Keratinocyte (primary cell): ENCODE measurements at regions not wholly inside any gene's neighbourhood (a gene's known extent, or its start where the extent isn't known, plus 50 kb on each side); places are given as distances from the start of the nearest gene placed in this dataset.

ENCODE experiments used
- EZH2 ChIP-seq: IDR thresholded peaks from one replicate; pipeline ENCODE4 v1.6.1; 2012; ENCODE audit warnings: inconsistent platforms, mild to moderate bottlenecking, low read length, moderate library complexity
- TF ChIP-seq, protein P1 (sequence below), 3 experiments: IDR thresholded peaks in 1 of 3; conservative IDR thresholded peaks in 1 of 3; optimal IDR thresholded peaks in 1 of 3; 2 replicates in 2 of 3; 3 replicates in 1 of 3; pipeline versions ENCODE3 to v1.5.1; 2011; ENCODE audit warnings: low read length in 3 of 3, mild to moderate bottlenecking in 3 of 3, moderate library complexity in 2 of 3, control low read depth in 1 of 3, inconsistent platforms in 1 of 3; ENCODE audit not compliant: insufficient read depth in 2 of 3; ENCODE audit errors: extremely low read depth in 1 of 3

DNA sequence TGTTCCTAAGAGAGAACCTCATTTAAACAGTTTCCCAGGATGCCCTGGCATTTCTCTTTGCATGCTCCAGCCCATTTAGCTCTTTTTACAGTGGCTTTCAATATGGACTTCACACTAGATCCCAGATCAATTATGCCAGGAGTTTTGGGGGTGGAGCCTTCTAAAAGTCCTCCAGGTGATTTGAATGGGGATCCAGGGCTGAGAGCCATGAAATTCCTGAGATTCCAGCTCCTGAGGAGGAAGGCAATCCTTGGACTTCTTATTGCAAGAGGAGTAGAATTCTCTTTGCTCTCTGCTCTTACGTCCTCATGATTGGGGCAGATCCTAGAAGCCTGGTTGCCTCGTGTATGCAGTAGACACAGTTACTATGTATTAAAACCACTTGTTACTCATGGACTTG lies 184.2 kb downstream of the DHX35 start:
- TF ChIP-seq, protein P1, sequence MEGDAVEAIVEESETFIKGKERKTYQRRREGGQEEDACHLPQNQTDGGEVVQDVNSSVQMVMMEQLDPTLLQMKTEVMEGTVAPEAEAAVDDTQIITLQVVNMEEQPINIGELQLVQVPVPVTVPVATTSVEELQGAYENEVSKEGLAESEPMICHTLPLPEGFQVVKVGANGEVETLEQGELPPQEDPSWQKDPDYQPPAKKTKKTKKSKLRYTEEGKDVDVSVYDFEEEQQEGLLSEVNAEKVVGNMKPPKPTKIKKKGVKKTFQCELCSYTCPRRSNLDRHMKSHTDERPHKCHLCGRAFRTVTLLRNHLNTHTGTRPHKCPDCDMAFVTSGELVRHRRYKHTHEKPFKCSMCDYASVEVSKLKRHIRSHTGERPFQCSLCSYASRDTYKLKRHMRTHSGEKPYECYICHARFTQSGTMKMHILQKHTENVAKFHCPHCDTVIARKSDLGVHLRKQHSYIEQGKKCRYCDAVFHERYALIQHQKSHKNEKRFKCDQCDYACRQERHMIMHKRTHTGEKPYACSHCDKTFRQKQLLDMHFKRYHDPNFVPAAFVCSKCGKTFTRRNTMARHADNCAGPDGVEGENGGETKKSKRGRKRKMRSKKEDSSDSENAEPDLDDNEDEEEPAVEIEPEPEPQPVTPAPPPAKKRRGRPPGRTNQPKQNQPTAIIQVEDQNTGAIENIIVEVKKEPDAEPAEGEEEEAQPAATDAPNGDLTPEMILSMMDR (optimal IDR thresholded peaks at IDR 0.05 in 1 of 3, IDR thresholded peaks at IDR 0.05 in 1 of 3, conservative IDR thresholded peaks at IDR 0.05 in 1 of 3; ENCODE audit: extremely low read depth in 1 of 3, insufficient read depth in 2 of 3, low read length in 3 of 3), result no peak
- no peak for TF ChIP-seq EZH2
